GM13977 (cell line): ENCODE measurements at regions not wholly inside any gene's neighbourhood (a gene's known extent, or its start where the extent isn't known, plus 50 kb on each side); places are given as distances from the start of the nearest gene placed in this dataset.

ENCODE experiments used
- DNase-seq: peaks from one replicate; pipeline ENCODE4 v3.0.0; 2012; ENCODE audit warnings: low spot score
- in situ Hi-C: fragments of 300-500 bp; cut with MboI; formaldehyde crosslinking; loops from one replicate; pipeline ENCODE4 v1.12.0; 2022; ENCODE audit warnings: low sequenced_read_pairs, low pct_unique_long_range_greater_than_20kb, mixed read lengths, inconsistent platforms; ENCODE audit not compliant: unreplicated experiment
- TF ChIP-seq, protein P1 (sequence below): IDR thresholded peaks from 2 replicates; pipeline ENCODE4 v1.5.1; 2012; ENCODE audit warnings: mild to moderate bottlenecking, control low read depth; ENCODE audit not compliant: insufficient read depth; ENCODE audit errors: extremely low read depth, missing control alignments

DNA sequence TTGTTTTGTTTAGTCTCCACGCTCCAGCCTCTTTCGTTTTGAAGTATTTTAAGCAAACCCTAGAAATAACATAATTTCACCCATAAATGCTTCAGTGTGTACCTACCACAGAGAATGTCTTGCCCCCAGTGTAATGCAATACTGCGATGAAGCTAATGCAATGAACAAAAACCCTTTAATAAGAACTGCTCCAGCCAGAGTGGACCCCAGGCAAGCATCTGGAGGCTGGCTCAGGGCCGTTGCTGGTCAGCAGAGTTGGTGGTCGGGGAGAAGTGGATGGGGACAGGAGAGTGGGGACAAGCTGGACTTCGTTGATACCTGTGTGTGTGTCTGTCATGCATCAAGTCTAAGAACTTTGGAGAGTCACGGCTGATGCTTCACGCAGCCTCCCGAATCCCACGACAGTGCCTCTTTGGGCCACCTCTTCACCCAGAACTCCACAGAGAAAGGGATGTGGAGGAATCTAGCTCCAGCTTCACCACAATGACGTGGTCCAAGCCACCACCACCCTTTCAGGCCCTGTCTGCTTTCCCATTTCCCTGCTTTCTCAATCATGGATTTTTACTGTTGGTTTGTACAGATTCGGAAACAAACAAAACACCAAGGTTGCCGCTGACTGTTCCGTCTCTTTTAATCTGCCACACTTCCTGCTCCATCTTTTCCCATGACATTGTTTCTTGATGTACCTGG is 108.6 kb upstream of the ERRFI1 start:
- in situ Hi-C loops: no loop called here
- DNase-seq: no peak
- TF ChIP-seq, protein P1, sequence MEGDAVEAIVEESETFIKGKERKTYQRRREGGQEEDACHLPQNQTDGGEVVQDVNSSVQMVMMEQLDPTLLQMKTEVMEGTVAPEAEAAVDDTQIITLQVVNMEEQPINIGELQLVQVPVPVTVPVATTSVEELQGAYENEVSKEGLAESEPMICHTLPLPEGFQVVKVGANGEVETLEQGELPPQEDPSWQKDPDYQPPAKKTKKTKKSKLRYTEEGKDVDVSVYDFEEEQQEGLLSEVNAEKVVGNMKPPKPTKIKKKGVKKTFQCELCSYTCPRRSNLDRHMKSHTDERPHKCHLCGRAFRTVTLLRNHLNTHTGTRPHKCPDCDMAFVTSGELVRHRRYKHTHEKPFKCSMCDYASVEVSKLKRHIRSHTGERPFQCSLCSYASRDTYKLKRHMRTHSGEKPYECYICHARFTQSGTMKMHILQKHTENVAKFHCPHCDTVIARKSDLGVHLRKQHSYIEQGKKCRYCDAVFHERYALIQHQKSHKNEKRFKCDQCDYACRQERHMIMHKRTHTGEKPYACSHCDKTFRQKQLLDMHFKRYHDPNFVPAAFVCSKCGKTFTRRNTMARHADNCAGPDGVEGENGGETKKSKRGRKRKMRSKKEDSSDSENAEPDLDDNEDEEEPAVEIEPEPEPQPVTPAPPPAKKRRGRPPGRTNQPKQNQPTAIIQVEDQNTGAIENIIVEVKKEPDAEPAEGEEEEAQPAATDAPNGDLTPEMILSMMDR: no peak

DNA sequence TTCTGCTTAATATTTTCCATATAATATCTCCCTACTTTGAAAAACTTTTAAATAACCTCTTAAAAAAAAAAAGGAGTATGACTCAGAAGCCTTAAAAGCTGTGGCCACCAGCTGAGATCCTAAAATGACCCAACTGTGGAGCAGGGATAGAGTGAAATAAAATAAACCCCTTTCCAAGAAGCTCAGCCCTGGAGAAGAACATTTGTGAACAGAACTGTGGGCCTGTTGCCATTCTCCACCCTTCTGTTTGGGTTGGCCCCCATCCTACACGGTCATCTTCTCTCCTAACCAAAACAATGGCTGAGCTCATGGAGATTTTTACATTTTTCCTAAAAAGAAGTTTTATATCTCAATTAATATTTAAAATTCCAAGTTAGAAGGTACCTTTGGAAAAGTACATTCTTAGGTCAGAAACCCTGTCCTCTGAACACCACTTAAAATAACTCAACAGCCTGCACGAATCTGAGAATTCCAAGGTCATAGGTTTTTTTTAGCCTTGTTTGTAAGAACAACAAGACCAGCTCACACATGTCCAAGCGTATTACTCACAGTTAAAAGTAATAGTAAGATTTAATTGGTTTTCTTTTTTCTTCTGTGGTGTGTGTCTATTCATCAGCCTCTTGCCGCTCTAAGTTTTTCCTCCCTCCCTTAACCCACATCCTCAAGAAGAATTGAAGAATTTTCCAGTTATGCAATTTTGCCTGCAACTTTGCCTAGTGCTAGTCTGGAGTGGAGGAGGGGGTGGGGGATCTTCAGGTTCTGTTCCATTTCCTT is 107.7 kb upstream of the ERRFI1 start:
- DNase-seq: no peak
- in situ Hi-C loops: no loop called here
- TF ChIP-seq, protein P1: no peak

DNA sequence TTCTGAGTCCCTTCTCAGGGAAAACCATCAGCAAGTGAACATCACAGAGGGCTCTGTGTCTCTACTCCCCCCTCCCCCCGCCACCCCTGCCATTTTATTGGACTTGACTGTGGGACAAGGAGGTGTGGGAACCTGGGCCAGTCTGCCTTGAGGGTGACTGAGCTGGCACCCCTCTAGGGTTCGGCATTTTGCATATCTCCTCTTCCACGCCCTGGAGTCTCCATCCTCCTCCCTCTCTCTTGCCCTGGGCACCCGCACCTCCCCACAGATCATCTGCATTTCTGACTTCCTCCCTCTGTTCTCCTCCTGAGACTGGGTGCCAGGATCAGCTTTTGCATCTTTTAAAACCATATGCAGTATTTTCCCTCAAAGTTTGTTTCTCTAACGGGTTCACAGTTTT is 107.1 kb upstream of the ERRFI1 start:
- no peak for DNase-seq
- TF ChIP-seq, protein P1: no peak
- in situ Hi-C loops: no loop called here

DNA sequence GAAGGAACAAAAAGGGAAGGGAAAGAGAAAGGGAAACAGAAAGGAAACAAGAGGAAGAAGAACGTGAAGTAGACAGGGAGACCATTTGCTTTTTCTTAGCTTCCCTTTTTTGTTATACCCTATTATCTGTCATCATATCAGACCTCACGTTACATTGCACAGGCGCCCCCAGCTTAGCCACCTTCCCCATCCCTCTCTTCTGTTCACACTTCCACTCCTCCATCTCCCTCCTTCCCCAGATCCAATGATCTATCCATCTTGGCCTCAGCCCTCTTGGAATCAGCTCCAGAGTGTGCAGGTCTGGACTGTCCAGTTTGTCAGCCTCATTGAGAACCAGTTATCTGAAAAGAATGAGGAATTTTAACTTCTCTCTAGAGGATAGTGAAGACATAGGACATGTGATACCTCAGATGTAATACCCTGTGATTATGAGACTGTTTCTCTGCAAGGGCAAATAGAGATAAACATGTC is 101.1 kb upstream of the ERRFI1 start:
- in situ Hi-C loops: no loop called here
- TF ChIP-seq, protein P1: no peak
- DNase-seq: no peak

DNA sequence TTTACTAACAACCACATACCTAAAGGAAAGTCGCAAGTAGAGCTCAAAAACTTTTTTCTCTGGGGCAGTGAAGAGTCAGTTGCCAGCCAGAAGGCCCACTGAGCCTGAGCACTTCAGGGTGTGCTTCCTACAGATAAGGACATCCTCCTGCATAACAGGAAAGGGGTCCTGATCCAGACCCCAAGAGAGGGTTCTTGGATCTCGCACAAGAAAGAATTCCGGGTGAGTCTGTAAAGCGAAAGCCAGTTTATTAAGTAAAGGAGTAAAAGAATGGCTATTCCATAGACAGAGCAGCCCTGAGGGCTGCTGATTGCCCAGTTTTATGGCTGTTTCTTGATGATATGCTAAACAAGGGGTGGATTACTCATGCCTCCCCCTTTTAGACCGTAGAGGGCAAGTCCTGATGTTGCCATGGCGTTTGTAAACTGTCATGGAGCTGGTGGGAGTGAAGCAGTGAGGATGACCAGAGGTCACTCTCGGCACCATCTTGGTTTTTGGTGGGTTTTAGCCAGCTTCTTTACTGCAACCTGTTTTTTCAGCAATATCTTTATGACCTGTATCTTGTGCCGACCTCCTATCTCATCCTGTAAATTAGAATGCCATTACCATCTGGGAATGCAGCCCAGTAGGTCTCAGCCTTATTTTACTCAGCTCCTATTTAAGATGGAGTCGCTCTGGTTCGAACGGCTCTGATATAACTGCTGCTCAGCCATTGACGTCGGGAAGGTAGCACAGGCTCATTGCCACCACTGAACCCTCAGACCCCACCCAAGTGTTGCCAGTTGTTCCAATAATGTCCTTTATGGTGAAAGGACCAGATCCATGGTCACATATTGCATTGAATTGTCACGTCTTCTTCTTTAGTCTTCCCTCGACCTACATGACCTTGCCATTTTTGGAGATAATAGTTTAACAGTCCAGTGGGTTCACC is 96.6 kb upstream of the ERRFI1 start:
- no peak for DNase-seq
- in situ Hi-C loops: no loop called here
- TF ChIP-seq, protein P1: no peak

DNA sequence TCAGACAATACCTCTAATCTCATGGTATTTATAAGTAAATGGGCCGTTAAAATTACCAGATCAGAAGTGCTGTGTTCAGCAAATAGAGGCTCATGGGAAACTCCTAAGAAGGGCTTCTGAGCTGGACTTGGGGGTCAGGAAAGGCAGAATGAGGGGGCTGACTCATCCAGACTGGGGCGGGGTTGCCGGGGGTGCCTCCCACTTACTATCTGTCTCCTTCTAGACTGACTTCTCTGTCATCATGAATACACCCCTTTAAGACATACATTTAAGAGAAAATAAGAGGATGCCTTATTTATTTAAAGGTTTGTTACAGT is 96.0 kb upstream of the ERRFI1 start:
- TF ChIP-seq, protein P1: no peak
- no peak for DNase-seq
- in situ Hi-C loops: no loop called here
